OCI-LY7 (cell line): ENCODE measurements at regions not wholly inside any gene's neighbourhood (a gene's known extent, or its start where the extent isn't known, plus 50 kb on each side); places are given as distances from the start of the nearest gene placed in this dataset.
"Not testable (repeated sequence)": the region's sequence is repeated elsewhere in the genome, so short reads cannot be mapped to it uniquely, and the experiment has no call there.

ENCODE experiments used
- BruUV-seq: library from RNA; stranded (reverse); fragments of 400-500 nt; replicated peaks from 2 replicates; lab custom pipeline; 2021; lab: Mats Ljungman, UMichigan
- CTCF ChIA-PET: fragments of 300-600 bp; sonication (Branson Sonifier 250); formaldehyde crosslinking; loops from one replicate; lab custom pipeline; 2022; ENCODE audit warnings: antibody characterized with exemption; ENCODE audit not compliant: unreplicated experiment; lab: Charles Lee
- POLR2A ChIA-PET: fragments of 300-600 bp; sonication (Branson Sonifier 250); formaldehyde crosslinking; loops from one replicate; lab custom pipeline; 2022; ENCODE audit warnings: antibody characterized with exemption; lab: Charles Lee
- DNase-seq: peaks from one replicate; pipeline ENCODE4 v3.0.0-alpha.2; 2015; ENCODE audit warnings: low spot score
- H2AFZ ChIP-seq: fragments of 200-600 bp; sonication (generic), shearing (Covaris generic); 2 replicates; pipeline ENCODE4 v1.6.1; 2014; ENCODE audit warnings: mild to moderate bottlenecking, antibody characterized with exemption, low read length, moderate library complexity
- H3K27ac ChIP-seq: fragments of 200-600 bp; sonication (generic); 2 replicates; pipeline ENCODE4 v1.5.1; 2014; ENCODE audit warnings: mixed run types, low read depth, mild to moderate bottlenecking, moderate library complexity, low read length, inconsistent platforms; ENCODE audit not compliant: poor library complexity, severe bottlenecking
- H3K36me3 ChIP-seq: fragments of 200-600 bp; sonication (generic); 2 replicates; pipeline ENCODE4 v1.6.1; 2014; ENCODE audit warnings: mild to moderate bottlenecking, antibody characterized with exemption, low read length, moderate library complexity, mixed read lengths; ENCODE audit not compliant: insufficient read depth
- H3K4me1 ChIP-seq: fragments of 200-600 bp; sonication (generic); 2 replicates; pipeline ENCODE4 v1.5.1; 2014; ENCODE audit warnings: mild to moderate bottlenecking, low read length; ENCODE audit not compliant: insufficient read depth, poor library complexity, severe bottlenecking
- H3K4me2 ChIP-seq: fragments of 200-600 bp; sonication (generic); 2 replicates; pipeline ENCODE4 v1.6.1; 2014; ENCODE audit warnings: mild to moderate bottlenecking, low read length
- H3K4me3 ChIP-seq: fragments of 200-600 bp; sonication (generic); 2 replicates; pipeline ENCODE4 v1.5.1; 2014; ENCODE audit warnings: mild to moderate bottlenecking, low read depth, low read length; ENCODE audit not compliant: poor library complexity, severe bottlenecking
- H3K79me2 ChIP-seq: fragments of 200-600 bp; sonication (generic); 2 replicates; pipeline ENCODE4 v1.6.1; 2016; ENCODE audit warnings: low read depth, mild to moderate bottlenecking, low read length, moderate library complexity, mixed read lengths; ENCODE audit not compliant: insufficient read depth
- H3K9me2 ChIP-seq: fragments of 200-600 bp; sonication (generic); 2 replicates; pipeline ENCODE4 v1.6.1; 2016; ENCODE audit warnings: mild to moderate bottlenecking, low read length, mixed read lengths; ENCODE audit not compliant: insufficient read depth
- H3K9me3 ChIP-seq: fragments of 200-600 bp; sonication (generic); 2 replicates; pipeline ENCODE4 v1.6.1; 2014; ENCODE audit warnings: mild to moderate bottlenecking, mixed run types, low read length, mixed read lengths
- H4K20me1 ChIP-seq: fragments of 200-600 bp; sonication (generic); 2 replicates; pipeline ENCODE4 v1.6.1; 2014; ENCODE audit warnings: mild to moderate bottlenecking, antibody characterized with exemption, low read length, moderate library complexity, mixed read lengths; ENCODE audit not compliant: insufficient read depth
- EZH2phosphoT487 ChIP-seq: fragments of 200-600 bp; sonication (generic); IDR thresholded peaks from 2 replicates; pipeline ENCODE4 v1.6.1; 2018; ENCODE audit warnings: low read depth, borderline replicate concordance, mild to moderate bottlenecking, mixed run types, antibody characterized with exemption, low read length, moderate library complexity, mixed read lengths
- intact Hi-C: fragments of 100-400 bp; cut with micrococcal nuclease; formaldehyde crosslinking; loops from one replicate; pipeline ENCODE4 v1.10.0; 2022; ENCODE audit not compliant: unreplicated experiment
- TF ChIP-seq, protein P1 (sequence below): fragments of 200-600 bp; sonication (generic); conservative IDR thresholded peaks from 2 replicates; pipeline ENCODE4 v1.5.1; 2014; ENCODE audit warnings: mild to moderate bottlenecking, antibody characterized with exemption, low read length, moderate library complexity, mixed read lengths

DNA sequence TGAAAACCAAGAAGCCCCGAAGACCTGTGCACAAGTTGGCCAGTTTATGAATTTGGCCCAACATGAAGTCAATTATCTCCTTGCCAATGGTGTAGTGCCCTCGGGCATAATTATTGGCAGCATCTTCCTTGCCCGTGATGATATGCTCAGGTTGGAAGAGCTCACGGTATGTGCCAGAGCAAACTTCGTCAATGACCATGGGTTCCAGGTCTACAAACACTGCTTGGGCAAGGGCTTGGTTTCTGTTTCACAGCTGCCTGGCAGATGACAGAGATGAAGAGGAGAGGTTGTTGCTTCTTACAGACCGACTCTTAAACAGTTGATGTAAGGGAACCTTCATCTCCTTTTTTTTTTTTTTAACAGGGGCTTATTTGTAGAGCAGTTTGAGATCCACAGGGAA, 135.6 kb upstream of the PLS3 start:
- TF ChIP-seq, protein P1, sequence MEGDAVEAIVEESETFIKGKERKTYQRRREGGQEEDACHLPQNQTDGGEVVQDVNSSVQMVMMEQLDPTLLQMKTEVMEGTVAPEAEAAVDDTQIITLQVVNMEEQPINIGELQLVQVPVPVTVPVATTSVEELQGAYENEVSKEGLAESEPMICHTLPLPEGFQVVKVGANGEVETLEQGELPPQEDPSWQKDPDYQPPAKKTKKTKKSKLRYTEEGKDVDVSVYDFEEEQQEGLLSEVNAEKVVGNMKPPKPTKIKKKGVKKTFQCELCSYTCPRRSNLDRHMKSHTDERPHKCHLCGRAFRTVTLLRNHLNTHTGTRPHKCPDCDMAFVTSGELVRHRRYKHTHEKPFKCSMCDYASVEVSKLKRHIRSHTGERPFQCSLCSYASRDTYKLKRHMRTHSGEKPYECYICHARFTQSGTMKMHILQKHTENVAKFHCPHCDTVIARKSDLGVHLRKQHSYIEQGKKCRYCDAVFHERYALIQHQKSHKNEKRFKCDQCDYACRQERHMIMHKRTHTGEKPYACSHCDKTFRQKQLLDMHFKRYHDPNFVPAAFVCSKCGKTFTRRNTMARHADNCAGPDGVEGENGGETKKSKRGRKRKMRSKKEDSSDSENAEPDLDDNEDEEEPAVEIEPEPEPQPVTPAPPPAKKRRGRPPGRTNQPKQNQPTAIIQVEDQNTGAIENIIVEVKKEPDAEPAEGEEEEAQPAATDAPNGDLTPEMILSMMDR, result no peak
- TF ChIP-seq EZH2phosphoT487, result no peak
- H3K36me3 ChIP-seq, result no peaks in the 10 kb centered on the region
- no peaks in the 10 kb centered on the region for H3K9me2 ChIP-seq
- H3K4me3 ChIP-seq, result no peak overlapping the region
- ChIA-PET CTCF (no interaction called here), POLR2A (no interaction called here)
- BruUV-seq, result no TSS peak
- no peaks in the 10 kb centered on the region for H3K9me3 ChIP-seq
- H2AFZ ChIP-seq, result no peak overlapping the region
- no peak for DNase-seq
- intact Hi-C loops, result no loop called here
- no peak overlapping the region for H3K4me2 ChIP-seq
- H3K4me1 ChIP-seq, result no peaks in the 10 kb centered on the region
- no peak overlapping the region for H3K27ac ChIP-seq
- H4K20me1 ChIP-seq, result no peaks in the 10 kb centered on the region
- H3K79me2 ChIP-seq, result no peaks in the 10 kb centered on the region

DNA sequence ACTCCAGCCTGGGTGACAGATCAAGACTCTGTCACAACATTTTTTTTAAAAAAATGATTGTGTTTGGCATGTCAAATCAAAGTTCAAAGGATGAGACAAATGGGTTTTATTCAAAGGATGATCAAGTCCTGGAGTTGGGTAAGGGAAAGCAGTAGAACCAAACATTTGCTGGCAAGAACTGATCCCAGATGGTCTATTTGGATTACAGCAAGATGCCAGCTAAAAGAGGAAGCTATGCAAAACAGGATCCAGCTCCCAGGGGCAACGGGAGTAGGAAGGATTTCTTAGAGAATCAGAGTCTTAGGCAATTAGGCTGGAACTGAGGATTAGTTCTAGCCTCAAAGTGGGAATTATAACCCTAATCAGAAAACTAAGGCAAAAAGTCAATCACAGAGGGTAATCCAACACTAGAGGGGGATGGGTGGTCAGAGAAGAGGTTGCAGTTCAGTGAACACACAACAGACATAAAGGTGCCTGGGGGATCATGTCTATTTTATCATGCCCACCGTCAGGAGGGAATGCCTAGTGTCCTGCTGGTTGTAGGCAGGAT, 133.0 kb upstream of the PLS3 start:
- BruUV-seq, result no TSS peak
- TF ChIP-seq, protein P1, result no peak
- no peak for TF ChIP-seq EZH2phosphoT487
- no peaks in the 10 kb centered on the region for H3K4me1 ChIP-seq
- no peak overlapping the region for H3K27ac ChIP-seq
- H3K4me2 ChIP-seq, result no peak overlapping the region
- no peak overlapping the region for H2AFZ ChIP-seq
- H3K9me3 ChIP-seq, result no peaks in the 10 kb centered on the region
- H4K20me1 ChIP-seq, result no peaks in the 10 kb centered on the region
- no peaks in the 10 kb centered on the region for H3K9me2 ChIP-seq
- intact Hi-C loops, result no loop called here
- no peaks in the 10 kb centered on the region for H3K79me2 ChIP-seq
- H3K4me3 ChIP-seq, result no peak overlapping the region
- no peaks in the 10 kb centered on the region for H3K36me3 ChIP-seq
- CTCF ChIA-PET, result no interaction called here
- POLR2A ChIA-PET, result no interaction called here
- no peak for DNase-seq

DNA sequence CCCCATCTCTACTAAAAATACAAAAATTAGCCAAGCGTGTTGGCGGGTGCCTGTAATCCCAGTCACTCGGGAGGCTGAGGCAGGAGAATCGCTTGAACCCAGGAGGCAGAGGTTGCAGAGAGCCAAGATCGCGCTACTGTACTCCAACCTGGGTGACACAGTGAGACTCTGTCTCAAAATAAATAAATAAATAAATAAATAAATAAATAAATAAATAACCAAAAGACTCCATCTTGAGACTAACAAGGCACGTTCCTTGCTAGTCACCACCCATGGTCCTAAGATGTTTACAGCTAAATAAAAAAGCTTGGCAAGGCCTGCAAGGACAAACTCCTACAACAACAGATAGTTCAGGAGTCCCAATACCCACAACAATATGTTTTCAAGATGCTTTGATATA, 126.1 kb upstream of the PLS3 start:
- H3K36me3 ChIP-seq, intact Hi-C loops, H2AFZ ChIP-seq, H3K4me1 ChIP-seq, H3K9me3 ChIP-seq, H3K27ac ChIP-seq, DNase-seq, H4K20me1 ChIP-seq, H3K4me3 ChIP-seq, H3K79me2 ChIP-seq, CTCF ChIA-PET, H3K9me2 ChIP-seq, BruUV-seq, H3K4me2 ChIP-seq: not testable (repeated sequence)
- POLR2A ChIA-PET, result interaction anchor here (0.7 kb wide), 1 partner anchor 19 kb away, joined by 3 read pairs; no protein-coding TSS in a partner anchor
